ENCODE measurements at regions not wholly inside any gene's neighbourhood (a gene's known extent, or its start where the extent isn't known, plus 50 kb on each side); places are given as distances from the start of the nearest gene placed in this dataset.

DNA sequence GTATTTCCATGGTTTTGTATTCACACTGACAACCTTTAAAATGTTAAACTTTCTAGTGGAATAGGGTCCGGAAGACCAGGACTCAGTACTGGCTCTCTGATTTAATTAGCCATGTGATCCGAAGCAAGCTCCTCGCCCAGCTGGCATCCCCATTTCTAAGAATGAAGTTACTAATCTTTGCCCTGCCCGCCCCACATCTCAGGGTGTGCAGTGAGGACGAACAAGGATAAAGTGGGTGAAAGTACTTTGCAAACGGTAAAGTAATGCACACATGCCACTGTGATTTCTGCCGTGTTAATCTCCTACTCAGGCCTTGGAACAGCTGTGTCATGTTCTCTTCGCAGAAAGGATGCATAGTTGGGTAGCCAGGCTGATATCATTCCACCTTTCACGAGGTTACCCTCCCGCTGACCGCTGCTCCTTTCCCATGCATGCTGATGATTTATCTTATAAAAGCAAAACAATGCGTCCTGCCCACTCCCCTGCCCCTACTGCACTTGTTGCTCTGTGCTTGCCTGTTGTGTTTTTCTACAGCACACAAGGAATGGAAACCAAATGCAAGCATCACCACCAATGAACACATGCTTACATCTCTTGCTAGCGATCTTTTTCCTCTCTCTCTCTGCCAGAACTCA, 539.0 kb downstream of the EFNB2 start:
- TF ChIP-seq POLR2A (IDR thresholded peaks at IDR 0.05; ENCODE audit: low read depth, low read length) (no peak), POU2F2 (IDR thresholded peaks at IDR 0.05; ENCODE audit: low read depth, low read length) (no peak)

All from GM12891 (cell line).